GM12878 (cell line): ENCODE measurements at regions not wholly inside any gene's neighbourhood (a gene's known extent, or its start where the extent isn't known, plus 50 kb on each side); places are given as distances from the start of the nearest gene placed in this dataset.
A peak's percentile ranks its signal among the peaks of the same experiment; 100 is the strongest.

Experiments used
- BCLAF1 ChIP-seq: fragments of 450-650 bp; IDR thresholded peaks from 2 replicates; pipeline ENCODE4 v1.6.1; 2017; ENCODE audit warnings: antibody characterized with exemption, mild to moderate bottlenecking, moderate library complexity
- EP300 ChIP-seq, 2 experiments: fragments of 150-350 bp in 1 of 2; IDR thresholded peaks; 2 replicates each; pipeline ENCODE4 v1.6.1; 2011 to 2012; ENCODE audit warnings: low read depth in 2 of 2, low read length in 2 of 2, borderline replicate concordance in 1 of 2, improper control_type of control experiment in 1 of 2, inconsistent platforms in 1 of 2; ENCODE audit not compliant: control insufficient read depth in 1 of 2
- FOXM1 ChIP-seq: IDR thresholded peaks from 2 replicates; pipeline ENCODE4 v1.6.1; 2012; ENCODE audit warnings: low read depth, mild to moderate bottlenecking, inconsistent platforms, low read length, moderate library complexity
- GABPA ChIP-seq: IDR thresholded peaks from 2 replicates; pipeline ENCODE4 v1.6.1; 2014; ENCODE audit warnings: antibody characterized with exemption, low read depth, mild to moderate bottlenecking, inconsistent platforms
- KLF5 ChIP-seq: fragments of 450-650 bp; IDR thresholded peaks from 2 replicates; pipeline ENCODE4 v1.6.1; 2014; ENCODE audit warnings: mild to moderate bottlenecking; ENCODE audit not compliant: partially characterized antibody
- MYC ChIP-seq: IDR thresholded peaks from 2 replicates; pipeline ENCODE4 v1.6.1; 2011; ENCODE audit warnings: mild to moderate bottlenecking, low read length, moderate library complexity, inconsistent platforms; ENCODE audit not compliant: insufficient read depth, insufficient replicate concordance, insufficient read length, severe bottlenecking
- NFYB ChIP-seq: IDR thresholded peaks from 2 replicates; pipeline ENCODE4 v1.6.1; 2011; ENCODE audit warnings: low read depth, mild to moderate bottlenecking, low read length, improper control_type of control experiment, moderate library complexity; ENCODE audit not compliant: insufficient read depth
- PBX3 ChIP-seq: IDR thresholded peaks from 2 replicates; pipeline ENCODE4 v1.6.1; 2011; ENCODE audit warnings: mild to moderate bottlenecking, low read depth, low read length, moderate library complexity; ENCODE audit not compliant: insufficient replicate concordance
- PKNOX1 ChIP-seq: fragments of 450-650 bp; IDR thresholded peaks from 2 replicates; pipeline ENCODE4 v1.6.1; 2016; ENCODE audit warnings: mild to moderate bottlenecking
- SPI1 ChIP-seq: IDR thresholded peaks from 2 replicates; pipeline ENCODE4 v1.6.1; 2011; ENCODE audit warnings: low read depth, mild to moderate bottlenecking, low read length, moderate library complexity, borderline replicate concordance; ENCODE audit not compliant: insufficient read depth
- YBX1 ChIP-seq: fragments of 450-650 bp; IDR thresholded peaks from 2 replicates; pipeline ENCODE4 v1.6.1; 2016; ENCODE audit warnings: antibody characterized with exemption
- ZBTB11 ChIP-seq: fragments of 450-650 bp; formaldehyde crosslinking; IDR thresholded peaks from 2 replicates; pipeline ENCODE4 v1.5.0; 2022; ENCODE audit warnings: mild to moderate bottlenecking, missing genetic modification characterization

- TF ChIP-seq ZBTB11 (CRISPR knock-in tag) (no peak), BCLAF1 (no peak), PBX3 (peak; percentile 12), KLF5 (no peak), NFYB (no peak), SPI1 (peak; percentile 45; the same call in 1 of the 2 replicates), MYC (no peak), EP300 (IDR thresholded peaks at IDR 0.05; ENCODE audit: borderline replicate concordance in 1 of 2, control insufficient read depth in 1 of 2, low read depth in 2 of 2, low read length in 2 of 2) (no peak), GABPA (no peak), PKNOX1 (peak; percentile 22; the same call in 1 of the 2 replicates), FOXM1 (no peak), YBX1 (no peak)
Measured at GRCh38 chr19:46954502-46954992, 65.1 kb upstream of the NPAS1 start (continued).
